C4-2B (cell line): ENCODE measurements at regions not wholly inside any gene's neighbourhood (a gene's known extent, or its start where the extent isn't known, plus 50 kb on each side); places are given as distances from the start of the nearest gene placed in this dataset.

ENCODE experiments used
- CTCF ChIP-seq: fragments of 450-650 bp; conservative IDR thresholded peaks from 2 replicates; pipeline ENCODE4 v1.5.1; 2017; ENCODE audit warnings: mild to moderate bottlenecking
- ZFX ChIP-seq: fragments of 450-650 bp; IDR thresholded peaks from 2 replicates; pipeline ENCODE4 v1.6.1; 2017

- TF ChIP-seq CTCF (no peak), ZFX (no peak)
These were observed 354.9 kb upstream of the SNX7 start for GRCh38 chr1:98306517-98307089.
